CD14-positive monocyte (primary cell): ENCODE measurements at regions not wholly inside any gene's neighbourhood (a gene's known extent, or its start where the extent isn't known, plus 50 kb on each side); places are given as distances from the start of the nearest gene placed in this dataset.

Experiments used
- DNase-seq, 3 donors: peaks; one replicate each; pipeline ENCODE4 v3.0.0-alpha.2; 2011 to 2022
- H2AFZ ChIP-seq: 2 replicates; pipeline ENCODE4 v1.6.0; 2012; ENCODE audit warnings: mild to moderate bottlenecking, low read depth, low read length, inconsistent platforms; ENCODE audit not compliant: insufficient read depth, poor library complexity, severe bottlenecking
- H3K27ac ChIP-seq, 2 donors: 1 replicate in 1 of 2; 2 replicates in 1 of 2; pipeline ENCODE4 v1.5.1; 2012 to 2013; ENCODE audit warnings: low read length in 2 of 2, control low read depth in 1 of 2, inconsistent platforms in 1 of 2, low read depth in 1 of 2, mild to moderate bottlenecking in 1 of 2
- H3K27me3 ChIP-seq, 2 donors: one replicate each; pipeline versions ENCODE4 v1.6.0 to v1.6.1; 2011 to 2013; ENCODE audit warnings: low read length in 2 of 2; ENCODE audit not compliant: control insufficient read depth in 2 of 2, insufficient read depth in 2 of 2
- H3K36me3 ChIP-seq, 2 donors: replicated peaks in 1 of 2; 1 replicate in 1 of 2; 2 replicates in 1 of 2; pipeline versions ENCODE4 v1.5.1 to v1.6.1; 2012 to 2013; ENCODE audit warnings: low read length in 2 of 2, control low read depth in 1 of 2, inconsistent platforms in 1 of 2, mild to moderate bottlenecking in 1 of 2; ENCODE audit not compliant: insufficient read depth in 2 of 2, control insufficient read depth in 1 of 2
- H3K4me1 ChIP-seq, 2 donors: 1 replicate in 1 of 2; 2 replicates in 1 of 2; pipeline versions ENCODE4 v1.5.1 to v1.6.1; 2012 to 2013; ENCODE audit warnings: low read length in 2 of 2, control low read depth in 1 of 2, inconsistent platforms in 1 of 2, mild to moderate bottlenecking in 1 of 2, moderate library complexity in 1 of 2; ENCODE audit not compliant: insufficient read depth in 2 of 2, control insufficient read depth in 1 of 2
- H3K4me2 ChIP-seq: replicated peaks from 2 replicates; pipeline ENCODE3; 2012; ENCODE audit warnings: low read length, moderate library complexity, mild to moderate bottlenecking; ENCODE audit not compliant: poor library complexity, severe bottlenecking; ENCODE audit errors: extremely low read depth
- H3K4me3 ChIP-seq, 3 experiments: fragments of 200-600 bp in 1 of 3; sonication (generic) in 1 of 3; replicated peaks in 1 of 3; 1 replicate in 2 of 3; 2 replicates in 1 of 3; pipeline ENCODE4 v1.5.1; 2011 to 2013; ENCODE audit warnings: low read length in 3 of 3, mild to moderate bottlenecking in 3 of 3, control low read depth in 2 of 3, low read depth in 2 of 3, inconsistent platforms in 1 of 3, moderate library complexity in 1 of 3
- H3K79me2 ChIP-seq: 2 replicates; pipeline ENCODE4 v1.6.0; 2012; ENCODE audit warnings: mild to moderate bottlenecking, control low read depth, inconsistent platforms, low read length, moderate library complexity; ENCODE audit not compliant: insufficient read depth
- H3K9ac ChIP-seq: 2 replicates; pipeline ENCODE4 v1.6.0; 2017; ENCODE audit warnings: low read length, mild to moderate bottlenecking; ENCODE audit not compliant: insufficient read depth, poor library complexity, severe bottlenecking
- H3K9me3 ChIP-seq, 2 donors: replicated peaks in 1 of 2; 1 replicate in 1 of 2; 2 replicates in 1 of 2; pipeline versions ENCODE4 v1.5.1 to v1.6.1; 2012 to 2013; ENCODE audit warnings: low read length in 2 of 2, control low read depth in 1 of 2; ENCODE audit not compliant: control insufficient read depth in 1 of 2, insufficient read depth in 1 of 2
- H4K20me1 ChIP-seq: 2 replicates; pipeline ENCODE4 v1.6.0; 2012; ENCODE audit warnings: mild to moderate bottlenecking, low read length, control low read depth, moderate library complexity; ENCODE audit not compliant: insufficient read depth
- H3K27ac Mint-ChIP-seq, 7 donors: one replicate each; pipeline ENCODE4 v1.8.0; 2020; ENCODE audit warnings: mild to moderate bottlenecking in 7 of 7, mixed read lengths in 7 of 7, moderate library complexity in 6 of 7, inconsistent platforms in 2 of 7
- H3K27me3 Mint-ChIP-seq, 3 donors: one replicate each; pipeline ENCODE4 v1.8.0; 2021 to 2022; ENCODE audit warnings: low read depth in 3 of 3, mild to moderate bottlenecking in 3 of 3, mixed read lengths in 3 of 3, moderate library complexity in 3 of 3, inconsistent platforms in 1 of 3
- H3K36me3 Mint-ChIP-seq, 2 donors: one replicate each; pipeline ENCODE4 v1.8.0; 2020; ENCODE audit warnings: mixed read lengths in 2 of 2, inconsistent platforms in 1 of 2, mild to moderate bottlenecking in 1 of 2
- H3K4me1 Mint-ChIP-seq: one replicate; pipeline ENCODE4 v1.8.0; 2020; ENCODE audit warnings: mild to moderate bottlenecking, mixed read lengths
- H3K4me3 Mint-ChIP-seq, 2 donors: one replicate each; pipeline ENCODE4 v1.8.0; 2020; ENCODE audit warnings: mild to moderate bottlenecking in 2 of 2, mixed read lengths in 2 of 2, moderate library complexity in 1 of 2
- H3K9me3 Mint-ChIP-seq, 7 donors: one replicate each; pipeline ENCODE4 v1.8.0; 2020 to 2022; ENCODE audit warnings: mixed read lengths in 7 of 7, mild to moderate bottlenecking in 6 of 7, moderate library complexity in 6 of 7, inconsistent platforms in 2 of 7
- WGBS: methylation state at CpG from one replicate; pipeline ENCODE4 v1.1.5; 2013; ENCODE audit warnings: missing lambda C conversion rate; ENCODE audit not compliant: insufficient coverage; 5-methylcytosine and 5-hydroxymethylcytosine counted together
- intact Hi-C, 2 donors: fragments of 100-400 bp; cut with micrococcal nuclease; formaldehyde crosslinking; loops; one replicate each; pipeline versions ENCODE4 v1.15.0 to v1.15.1; 2023
- TF ChIP-seq, protein P1 (sequence below): fragments of 200-600 bp; IDR thresholded peaks from one replicate; pipeline ENCODE4 v1.8.0; 2022; ENCODE audit warnings: antibody characterized with exemption, mild to moderate bottlenecking

DNA sequence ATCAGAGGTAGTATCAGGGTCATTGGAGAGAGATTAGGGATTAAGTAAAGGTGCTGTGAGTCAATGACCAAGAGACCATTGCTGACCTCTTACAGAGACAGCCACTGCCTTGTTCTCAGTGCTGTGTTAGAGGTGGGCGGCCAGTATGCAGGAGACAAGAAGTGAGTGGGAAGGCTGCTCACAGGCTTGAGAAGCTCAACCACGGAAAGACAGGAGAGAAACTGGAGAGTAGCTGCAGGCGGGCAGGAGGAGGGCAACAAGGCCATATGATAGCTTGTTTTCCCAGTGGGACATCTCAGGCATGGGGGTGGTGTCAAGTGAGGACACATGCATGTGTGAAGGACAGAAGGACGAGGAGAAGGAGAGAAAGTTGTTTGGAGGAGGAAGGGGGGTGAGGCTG, 237.3 kb downstream of the PDCD6IP start:
- Mint-ChIP-seq H3K4me1 (no peaks in the 10 kb centered on the region), H3K9me3 (peaks cover 0 to 6% (median 0%) of the 10 kb centered on the region in 7 donors), H3K4me3 (no peak overlapping the region), H3K27ac (no peak overlapping the region), H3K27me3 (no peaks in the 10 kb centered on the region), H3K36me3 (no peaks in the 10 kb centered on the region)
- Histone ChIP-seq H3K27ac (no peak overlapping the region), H3K27me3 (no peaks in the 10 kb centered on the region), H3K4me2 (no peak overlapping the region), H3K9ac (no peak overlapping the region), H3K9me3 (no peaks in the 10 kb centered on the region), H3K4me1 (no peaks in the 10 kb centered on the region), H3K36me3 (no peaks in the 10 kb centered on the region), H4K20me1 (no peaks in the 10 kb centered on the region), H3K4me3 (no peak overlapping the region), H3K79me2 (no peaks in the 10 kb centered on the region), H2AFZ (no peak overlapping the region)
- TF ChIP-seq, protein P1, sequence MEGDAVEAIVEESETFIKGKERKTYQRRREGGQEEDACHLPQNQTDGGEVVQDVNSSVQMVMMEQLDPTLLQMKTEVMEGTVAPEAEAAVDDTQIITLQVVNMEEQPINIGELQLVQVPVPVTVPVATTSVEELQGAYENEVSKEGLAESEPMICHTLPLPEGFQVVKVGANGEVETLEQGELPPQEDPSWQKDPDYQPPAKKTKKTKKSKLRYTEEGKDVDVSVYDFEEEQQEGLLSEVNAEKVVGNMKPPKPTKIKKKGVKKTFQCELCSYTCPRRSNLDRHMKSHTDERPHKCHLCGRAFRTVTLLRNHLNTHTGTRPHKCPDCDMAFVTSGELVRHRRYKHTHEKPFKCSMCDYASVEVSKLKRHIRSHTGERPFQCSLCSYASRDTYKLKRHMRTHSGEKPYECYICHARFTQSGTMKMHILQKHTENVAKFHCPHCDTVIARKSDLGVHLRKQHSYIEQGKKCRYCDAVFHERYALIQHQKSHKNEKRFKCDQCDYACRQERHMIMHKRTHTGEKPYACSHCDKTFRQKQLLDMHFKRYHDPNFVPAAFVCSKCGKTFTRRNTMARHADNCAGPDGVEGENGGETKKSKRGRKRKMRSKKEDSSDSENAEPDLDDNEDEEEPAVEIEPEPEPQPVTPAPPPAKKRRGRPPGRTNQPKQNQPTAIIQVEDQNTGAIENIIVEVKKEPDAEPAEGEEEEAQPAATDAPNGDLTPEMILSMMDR, result no peak
- 97% methylated on average over 4 of the region's 4 CpGs for WGBS
- intact Hi-C loops, result no loop called here
- no peak for DNase-seq

DNA sequence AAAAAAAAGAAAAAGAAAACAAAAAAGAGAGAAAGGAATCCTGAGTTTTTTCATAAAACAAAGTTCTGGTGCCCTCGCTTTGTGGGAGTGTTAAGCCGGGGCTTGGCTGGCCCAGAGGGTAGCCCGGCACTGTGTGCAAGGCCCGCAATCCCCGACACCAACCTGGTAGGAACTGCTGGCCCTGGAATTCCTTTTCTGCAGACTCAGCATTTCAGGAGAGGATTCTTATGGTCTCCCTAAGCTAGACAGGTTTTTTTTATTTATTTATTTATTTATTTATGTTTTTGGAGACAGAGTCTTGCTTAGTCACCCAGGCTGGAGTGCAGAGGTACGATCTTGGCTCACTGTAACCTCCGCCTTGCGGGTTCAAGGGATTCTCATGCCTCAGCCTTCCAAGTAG, 238.8 kb downstream of the PDCD6IP start:
- Histone ChIP-seq H3K79me2 (no peaks in the 10 kb centered on the region), H3K9ac (no peak overlapping the region), H3K27me3 (no peaks in the 10 kb centered on the region), H3K36me3 (no peaks in the 10 kb centered on the region), H3K4me3 (no peak overlapping the region), H2AFZ (no peak overlapping the region), H3K27ac (no peak overlapping the region), H4K20me1 (no peaks in the 10 kb centered on the region), H3K4me1 (no peaks in the 10 kb centered on the region), H3K4me2 (no peak overlapping the region), H3K9me3 (no peaks in the 10 kb centered on the region)
- no peaks in the 10 kb centered on the region for H3K4me1 Mint-ChIP-seq
- WGBS, result 96% methylated on average over 8 of the region's 8 CpGs
- TF ChIP-seq, protein P1, result no peak
- no peaks in the 10 kb centered on the region for H3K36me3 Mint-ChIP-seq
- no peak overlapping the region for H3K27ac Mint-ChIP-seq
- H3K4me3 Mint-ChIP-seq, result no peak overlapping the region
- no peak for DNase-seq
- H3K27me3 Mint-ChIP-seq, result no peaks in the 10 kb centered on the region
- intact Hi-C loops, result no loop called here
- peaks cover 0 to 3% (median 0%) of the 10 kb centered on the region in 7 donors for H3K9me3 Mint-ChIP-seq
